ENCODE measurements at regions not wholly inside any gene's neighbourhood (a gene's known extent, or its start where the extent isn't known, plus 50 kb on each side); places are given as distances from the start of the nearest gene placed in this dataset.

DNA sequence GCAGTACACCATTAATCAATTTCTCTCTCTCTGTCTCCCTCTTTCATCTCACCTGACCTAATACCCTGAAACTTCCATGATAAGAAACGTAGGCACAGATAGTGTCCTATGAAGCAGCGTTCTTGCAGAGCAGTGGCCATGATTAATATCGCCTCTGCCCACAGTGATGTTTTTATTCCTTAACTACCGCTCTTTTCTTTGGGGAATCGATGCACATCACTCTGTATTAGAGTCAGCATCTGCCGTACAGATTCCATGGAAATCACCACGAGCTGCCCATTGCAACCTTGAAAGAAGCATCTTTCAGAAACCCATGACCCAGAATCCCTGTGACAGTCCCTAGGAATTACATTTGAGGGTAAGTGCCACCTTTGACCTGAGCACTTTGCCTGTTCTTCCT is 152.0 kb upstream of the ECI2 start:
- no peak for TF ChIP-seq TAF1 (IDR thresholded peaks at IDR 0.05; ENCODE audit: borderline replicate concordance, insufficient read depth, low read length)
- TF ChIP-seq, protein P1, sequence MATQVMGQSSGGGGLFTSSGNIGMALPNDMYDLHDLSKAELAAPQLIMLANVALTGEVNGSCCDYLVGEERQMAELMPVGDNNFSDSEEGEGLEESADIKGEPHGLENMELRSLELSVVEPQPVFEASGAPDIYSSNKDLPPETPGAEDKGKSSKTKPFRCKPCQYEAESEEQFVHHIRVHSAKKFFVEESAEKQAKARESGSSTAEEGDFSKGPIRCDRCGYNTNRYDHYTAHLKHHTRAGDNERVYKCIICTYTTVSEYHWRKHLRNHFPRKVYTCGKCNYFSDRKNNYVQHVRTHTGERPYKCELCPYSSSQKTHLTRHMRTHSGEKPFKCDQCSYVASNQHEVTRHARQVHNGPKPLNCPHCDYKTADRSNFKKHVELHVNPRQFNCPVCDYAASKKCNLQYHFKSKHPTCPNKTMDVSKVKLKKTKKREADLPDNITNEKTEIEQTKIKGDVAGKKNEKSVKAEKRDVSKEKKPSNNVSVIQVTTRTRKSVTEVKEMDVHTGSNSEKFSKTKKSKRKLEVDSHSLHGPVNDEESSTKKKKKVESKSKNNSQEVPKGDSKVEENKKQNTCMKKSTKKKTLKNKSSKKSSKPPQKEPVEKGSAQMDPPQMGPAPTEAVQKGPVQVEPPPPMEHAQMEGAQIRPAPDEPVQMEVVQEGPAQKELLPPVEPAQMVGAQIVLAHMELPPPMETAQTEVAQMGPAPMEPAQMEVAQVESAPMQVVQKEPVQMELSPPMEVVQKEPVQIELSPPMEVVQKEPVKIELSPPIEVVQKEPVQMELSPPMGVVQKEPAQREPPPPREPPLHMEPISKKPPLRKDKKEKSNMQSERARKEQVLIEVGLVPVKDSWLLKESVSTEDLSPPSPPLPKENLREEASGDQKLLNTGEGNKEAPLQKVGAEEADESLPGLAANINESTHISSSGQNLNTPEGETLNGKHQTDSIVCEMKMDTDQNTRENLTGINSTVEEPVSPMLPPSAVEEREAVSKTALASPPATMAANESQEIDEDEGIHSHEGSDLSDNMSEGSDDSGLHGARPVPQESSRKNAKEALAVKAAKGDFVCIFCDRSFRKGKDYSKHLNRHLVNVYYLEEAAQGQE (IDR thresholded peaks at IDR 0.05; ENCODE audit: insufficient read depth in 1 of 2, low read depth in 2 of 2, low read length in 2 of 2), result no peak
- no peak for TF ChIP-seq POLR2AphosphoS5 (IDR thresholded peaks at IDR 0.05; ENCODE audit: low read depth, low read length)
- no peak for TF ChIP-seq SIN3A (IDR thresholded peaks at IDR 0.05; ENCODE audit: borderline replicate concordance, insufficient read depth, low read length)
- TF ChIP-seq FOXP2 (optimal IDR thresholded peaks at IDR 0.05; ENCODE audit: borderline replicate concordance, extremely low read depth, extremely low read length, insufficient read depth), result no peak

DNA sequence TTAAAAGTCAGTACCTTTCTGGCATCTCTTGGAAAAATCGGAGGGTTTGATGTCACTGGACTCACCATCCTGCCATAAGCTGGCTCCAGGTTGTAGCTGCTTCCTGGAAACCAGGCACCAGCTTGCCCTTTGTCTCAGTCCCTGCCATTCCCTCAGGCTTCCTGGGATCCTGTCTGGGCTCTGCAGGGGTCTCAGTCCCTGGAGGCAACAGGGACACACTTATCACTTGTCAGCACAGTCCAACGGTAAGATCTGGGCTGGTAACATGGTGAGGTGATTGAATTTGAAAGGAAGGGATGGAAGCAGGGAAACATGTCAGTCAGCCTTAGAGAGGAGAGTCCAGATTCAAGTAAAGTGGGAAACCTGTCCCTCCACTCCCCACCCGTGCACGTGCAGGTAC is 147.6 kb upstream of the ECI2 start:
- TF ChIP-seq POLR2AphosphoS5 (IDR thresholded peaks at IDR 0.05; ENCODE audit: low read depth, low read length) (no peak), FOXP2 (optimal IDR thresholded peaks at IDR 0.05; ENCODE audit: borderline replicate concordance, extremely low read depth, extremely low read length, insufficient read depth) (no peak), TAF1 (IDR thresholded peaks at IDR 0.05; ENCODE audit: borderline replicate concordance, insufficient read depth, low read length) (no peak), SIN3A (IDR thresholded peaks at IDR 0.05; ENCODE audit: borderline replicate concordance, insufficient read depth, low read length) (no peak)
- TF ChIP-seq, protein P1 (IDR thresholded peaks at IDR 0.05; ENCODE audit: insufficient read depth in 1 of 2, low read depth in 2 of 2, low read length in 2 of 2), result no peak

DNA sequence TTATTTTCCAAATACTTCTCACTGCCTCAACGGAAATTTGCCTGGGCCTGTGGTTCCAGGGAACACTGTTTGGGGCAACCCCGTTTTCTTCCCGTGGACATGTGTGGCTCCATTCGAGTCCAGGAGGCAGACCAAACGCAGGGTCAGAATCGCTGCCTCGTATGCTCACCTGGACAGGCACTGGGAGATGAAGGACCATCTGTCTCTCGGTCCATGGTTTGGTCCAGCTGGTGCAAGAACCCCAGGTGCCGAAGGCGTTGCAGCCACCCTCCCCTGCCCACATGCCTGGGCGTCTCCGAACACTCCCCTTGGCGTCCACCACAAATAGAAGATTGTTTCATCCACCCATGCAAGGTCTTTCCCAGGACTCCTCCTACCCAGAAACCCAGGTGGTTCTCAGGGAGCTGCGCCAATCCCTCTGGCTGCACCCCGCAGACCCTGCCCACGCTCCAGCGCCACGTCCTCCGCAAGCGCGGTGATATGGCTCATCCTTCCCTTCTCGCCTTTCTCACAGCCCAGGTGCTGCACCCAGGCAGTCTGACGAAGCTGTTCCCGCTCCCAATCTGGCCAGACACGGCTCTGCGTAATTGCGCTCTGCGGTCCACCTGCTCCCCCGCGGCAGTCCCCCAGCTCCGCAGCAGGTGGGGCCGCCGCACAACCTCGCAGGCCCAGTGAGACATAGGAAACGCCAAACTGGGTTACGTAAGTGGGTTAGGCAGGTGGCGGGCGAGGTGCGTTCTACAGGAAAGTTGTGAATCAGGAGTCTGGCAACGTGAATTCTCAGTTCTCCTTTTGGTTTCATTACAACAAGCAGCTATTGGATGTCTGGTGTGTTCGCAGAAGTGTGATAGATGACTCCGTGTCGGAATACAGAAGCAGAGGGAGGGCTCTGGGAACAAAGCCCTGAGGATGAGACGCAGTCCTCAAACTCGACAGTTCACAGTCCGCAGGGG is 146.2 kb upstream of the ECI2 start:
- TF ChIP-seq TAF1 (IDR thresholded peaks at IDR 0.05; ENCODE audit: borderline replicate concordance, insufficient read depth, low read length) (no peak), FOXP2 (optimal IDR thresholded peaks at IDR 0.05; ENCODE audit: borderline replicate concordance, extremely low read depth, extremely low read length, insufficient read depth) (no peak), SIN3A (IDR thresholded peaks at IDR 0.05; ENCODE audit: borderline replicate concordance, insufficient read depth, low read length) (no peak), POLR2AphosphoS5 (IDR thresholded peaks at IDR 0.05; ENCODE audit: low read depth, low read length) (no peak)
- TF ChIP-seq, protein P1 (IDR thresholded peaks at IDR 0.05; ENCODE audit: insufficient read depth in 1 of 2, low read depth in 2 of 2, low read length in 2 of 2), result no peak

DNA sequence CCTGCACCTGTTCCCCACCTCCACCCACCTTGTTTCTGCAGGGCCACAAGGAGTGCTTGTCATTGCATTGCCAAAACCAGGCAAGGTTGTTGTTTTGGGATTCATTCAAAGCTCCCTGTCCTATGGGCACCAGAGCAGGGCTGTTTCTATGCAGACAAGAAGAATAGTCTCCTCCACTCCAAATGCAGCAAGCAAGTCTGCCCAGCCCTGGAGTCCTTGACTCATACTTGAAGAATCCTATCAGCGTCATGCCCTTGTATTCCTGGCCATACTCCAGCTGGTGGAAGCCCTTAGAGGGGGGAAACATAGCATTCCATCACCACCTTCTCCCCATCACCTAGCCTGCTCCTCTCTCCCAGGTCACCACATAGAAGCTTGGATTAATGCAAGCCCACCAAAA is 145.3 kb upstream of the ECI2 start:
- TF ChIP-seq, protein P1 (IDR thresholded peaks at IDR 0.05; ENCODE audit: insufficient read depth in 1 of 2, low read depth in 2 of 2, low read length in 2 of 2), result no peak
- TF ChIP-seq SIN3A (IDR thresholded peaks at IDR 0.05; ENCODE audit: borderline replicate concordance, insufficient read depth, low read length) (no peak), POLR2AphosphoS5 (IDR thresholded peaks at IDR 0.05; ENCODE audit: low read depth, low read length) (no peak), FOXP2 (optimal IDR thresholded peaks at IDR 0.05; ENCODE audit: borderline replicate concordance, extremely low read depth, extremely low read length, insufficient read depth) (no peak), TAF1 (IDR thresholded peaks at IDR 0.05; ENCODE audit: borderline replicate concordance, insufficient read depth, low read length) (no peak)

Measured in PFSK-1 (cell line).